ENCODE measurements at regions not wholly inside any gene's neighbourhood (a gene's known extent, or its start where the extent isn't known, plus 50 kb on each side); places are given as distances from the start of the nearest gene placed in this dataset.

GRCh38 chr18:60982928-60983327, 350.3 kb upstream of the CDH20 start:
- no peak overlapping the region for H3K27ac ChIP-seq
- no peak for DNase-seq
- H3K4me3 ChIP-seq, result no peak overlapping the region
- no peaks in the 10 kb centered on the region for H3K4me1 ChIP-seq
- no peak for TF ChIP-seq POLR2A (IDR thresholded peaks at IDR 0.05)
- TF ChIP-seq, protein P1, sequence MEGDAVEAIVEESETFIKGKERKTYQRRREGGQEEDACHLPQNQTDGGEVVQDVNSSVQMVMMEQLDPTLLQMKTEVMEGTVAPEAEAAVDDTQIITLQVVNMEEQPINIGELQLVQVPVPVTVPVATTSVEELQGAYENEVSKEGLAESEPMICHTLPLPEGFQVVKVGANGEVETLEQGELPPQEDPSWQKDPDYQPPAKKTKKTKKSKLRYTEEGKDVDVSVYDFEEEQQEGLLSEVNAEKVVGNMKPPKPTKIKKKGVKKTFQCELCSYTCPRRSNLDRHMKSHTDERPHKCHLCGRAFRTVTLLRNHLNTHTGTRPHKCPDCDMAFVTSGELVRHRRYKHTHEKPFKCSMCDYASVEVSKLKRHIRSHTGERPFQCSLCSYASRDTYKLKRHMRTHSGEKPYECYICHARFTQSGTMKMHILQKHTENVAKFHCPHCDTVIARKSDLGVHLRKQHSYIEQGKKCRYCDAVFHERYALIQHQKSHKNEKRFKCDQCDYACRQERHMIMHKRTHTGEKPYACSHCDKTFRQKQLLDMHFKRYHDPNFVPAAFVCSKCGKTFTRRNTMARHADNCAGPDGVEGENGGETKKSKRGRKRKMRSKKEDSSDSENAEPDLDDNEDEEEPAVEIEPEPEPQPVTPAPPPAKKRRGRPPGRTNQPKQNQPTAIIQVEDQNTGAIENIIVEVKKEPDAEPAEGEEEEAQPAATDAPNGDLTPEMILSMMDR (IDR thresholded peaks at IDR 0.05), result no peak
- no peaks in the 10 kb centered on the region for H3K27me3 ChIP-seq
- H3K9me3 ChIP-seq, result no peaks in the 10 kb centered on the region
- no peaks in the 10 kb centered on the region for H3K36me3 ChIP-seq

DNA sequence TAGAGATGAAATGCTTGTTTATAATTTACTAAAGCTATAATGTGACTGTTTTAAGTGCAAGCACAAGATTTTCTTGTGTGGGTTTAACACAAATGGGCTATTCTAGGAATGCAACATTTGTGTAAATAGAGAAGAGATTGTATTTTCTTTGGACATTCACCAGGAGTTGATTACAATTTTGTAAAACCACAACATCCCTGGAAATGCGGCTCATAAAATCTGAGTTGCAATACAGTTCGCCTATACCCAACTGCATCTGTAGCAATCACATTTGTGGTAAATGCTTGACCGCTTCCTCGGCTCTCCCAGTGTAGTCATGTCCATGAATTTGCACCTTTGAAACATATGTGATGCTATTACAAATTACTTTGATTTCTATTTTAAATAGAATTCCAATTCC, 348.7 kb upstream of the CDH20 start:
- Histone ChIP-seq H3K36me3 (no peaks in the 10 kb centered on the region), H3K27me3 (no peaks in the 10 kb centered on the region), H3K9me3 (no peaks in the 10 kb centered on the region), H3K4me1 (no peaks in the 10 kb centered on the region), H3K27ac (no peak overlapping the region), H3K4me3 (no peak overlapping the region)
- DNase-seq, result no peak
- TF ChIP-seq, protein P1 (IDR thresholded peaks at IDR 0.05), result no peak
- no peak for TF ChIP-seq POLR2A (IDR thresholded peaks at IDR 0.05)

GRCh38 chr18:60987963-60988362, 345.3 kb upstream of the CDH20 start:
- DNase-seq, result no peak
- H3K27me3 ChIP-seq, result no peaks in the 10 kb centered on the region
- no peak for TF ChIP-seq POLR2A (IDR thresholded peaks at IDR 0.05)
- TF ChIP-seq, protein P1 (IDR thresholded peaks at IDR 0.05), result no peak
- H3K4me3 ChIP-seq, result no peak overlapping the region
- no peaks in the 10 kb centered on the region for H3K9me3 ChIP-seq
- H3K36me3 ChIP-seq, result no peaks in the 10 kb centered on the region
- no peaks in the 10 kb centered on the region for H3K4me1 ChIP-seq
- H3K27ac ChIP-seq, result no peak overlapping the region

- no peaks in the 10 kb centered on the region for H3K36me3 ChIP-seq
- H3K4me1 ChIP-seq, result no peaks in the 10 kb centered on the region
- H3K27ac ChIP-seq, result no peak overlapping the region
- no peak for DNase-seq
- no peak overlapping the region for H3K4me3 ChIP-seq
- TF ChIP-seq, protein P1 (IDR thresholded peaks at IDR 0.05), result no peak
- no peak for TF ChIP-seq POLR2A (IDR thresholded peaks at IDR 0.05)
- H3K9me3 ChIP-seq, result no peaks in the 10 kb centered on the region
- H3K27me3 ChIP-seq, result no peaks in the 10 kb centered on the region
Measured at GRCh38 chr18:60996326-60996725, 336.9 kb upstream of the CDH20 start.

- Histone ChIP-seq H3K9me3 (no peaks in the 10 kb centered on the region), H3K4me1 (no peaks in the 10 kb centered on the region), H3K27ac (no peak overlapping the region), H3K4me3 (no peak overlapping the region), H3K27me3 (no peaks in the 10 kb centered on the region), H3K36me3 (no peaks in the 10 kb centered on the region)
- DNase-seq, result no peak
- TF ChIP-seq, protein P1 (IDR thresholded peaks at IDR 0.05), result no peak
- TF ChIP-seq POLR2A (IDR thresholded peaks at IDR 0.05), result no peak
Measured at GRCh38 chr18:60996822-60997221, 336.4 kb upstream of the CDH20 start.

- no peak overlapping the region for H3K27ac ChIP-seq
- TF ChIP-seq, protein P1 (IDR thresholded peaks at IDR 0.05), result no peak
- TF ChIP-seq POLR2A (IDR thresholded peaks at IDR 0.05), result no peak
- H3K27me3 ChIP-seq, result no peaks in the 10 kb centered on the region
- no peak overlapping the region for H3K4me3 ChIP-seq
- no peaks in the 10 kb centered on the region for H3K9me3 ChIP-seq
- no peaks in the 10 kb centered on the region for H3K4me1 ChIP-seq
- H3K36me3 ChIP-seq, result no peaks in the 10 kb centered on the region
- no peak for DNase-seq
Measured at GRCh38 chr18:61001138-61001537, 332.1 kb upstream of the CDH20 start.

All from Peyer's patch (tissue), 4 donors.